Suppressor macrophage treated with lipopolysaccharide for 1 hour (primary cell): ENCODE measurements at regions not wholly inside any gene's neighbourhood (a gene's known extent, or its start where the extent isn't known, plus 50 kb on each side); places are given as distances from the start of the nearest gene placed in this dataset.
"Not testable (repeated sequence)": the region's sequence is repeated elsewhere in the genome, so short reads cannot be mapped to it uniquely, and the experiment has no call there.

Source experiments
- DNase-seq, 3 donors: peaks; one replicate each; pipeline ENCODE4 v3.0.0-alpha.2; 2020 to 2022

- DNase-seq = no peak
Measured at GRCh38 chr16:52050418-52050817, 496.5 kb downstream of the TOX3 start.

- no peak for DNase-seq
Measured at GRCh38 chr16:52035436-52035835, 511.5 kb downstream of the TOX3 start.

- no peak for DNase-seq
Measured at GRCh38 chr16:52034830-52035229, 512.1 kb downstream of the TOX3 start.

- no peak for DNase-seq
Measured at GRCh38 chr16:52033992-52034391, 513.0 kb downstream of the TOX3 start.

GRCh38 chr16:52022980-52023379, 524.0 kb downstream of the TOX3 start:
- no peak for DNase-seq

- DNase-seq = no peak
Measured at GRCh38 chr16:52022177-52022576, 524.8 kb downstream of the TOX3 start.

GRCh38 chr16:52016387-52016786, 530.6 kb downstream of the TOX3 start:
- no peak for DNase-seq

- DNase-seq = no peak
Measured at GRCh38 chr16:52005551-52005950, 541.4 kb downstream of the TOX3 start.

- DNase-seq = no peak
Measured at GRCh38 chr16:52004343-52004742, 542.6 kb downstream of the TOX3 start.

- no peak for DNase-seq
Measured at GRCh38 chr16:52002026-52002425, 544.9 kb downstream of the TOX3 start.

GRCh38 chr16:51996516-51996915, 550.4 kb downstream of the TOX3 start:
- DNase-seq = no peak

- DNase-seq = no peak
Measured at GRCh38 chr16:51994597-51994996, 552.3 kb downstream of the TOX3 start.

GRCh38 chr16:51989637-51990230, 557.2 kb downstream of the TOX3 start:
- no peak for DNase-seq

- DNase-seq = no peak
Measured at GRCh38 chr16:51988977-51989376, 558.0 kb downstream of the TOX3 start.

- no peak for DNase-seq
Measured at GRCh38 chr16:51987519-51987918, 559.4 kb downstream of the TOX3 start.

- DNase-seq = no peak
Measured at GRCh38 chr16:51986717-51987116, 560.2 kb downstream of the TOX3 start.

- no peak for DNase-seq
Measured at GRCh38 chr16:51986301-51986700, 560.6 kb downstream of the TOX3 start.

GRCh38 chr16:51985126-51985525, 561.8 kb downstream of the TOX3 start:
- DNase-seq = no peak

- DNase-seq = no peak
Measured at GRCh38 chr16:51984395-51984794, 562.5 kb downstream of the TOX3 start.

- peak; percentile 63 to 73 (median 71) for DNase-seq
Measured at GRCh38 chr16:51982715-51983680, 563.9 kb downstream of the TOX3 start.

- no peak for DNase-seq
Measured at GRCh38 chr16:51981725-51982124, 565.2 kb downstream of the TOX3 start.

GRCh38 chr16:51977506-51977905, 569.4 kb downstream of the TOX3 start:
- not testable (repeated sequence) for DNase-seq

GRCh38 chr16:51971184-51971583, 575.8 kb downstream of the TOX3 start:
- DNase-seq = no peak

GRCh38 chr16:51968749-51969148, 578.2 kb downstream of the TOX3 start:
- no peak for DNase-seq
